ENCODE measurements at regions not wholly inside any gene's neighbourhood (a gene's known extent, or its start where the extent isn't known, plus 50 kb on each side); places are given as distances from the start of the nearest gene placed in this dataset.
"Not testable (repeated sequence)": the region's sequence is repeated elsewhere in the genome, so short reads cannot be mapped to it uniquely, and the experiment has no call there.

- Histone ChIP-seq H3K27me3 (ENCODE audit: insufficient read depth, low read length) (no peaks in the 10 kb centered on the region), H4K20me1 (ENCODE audit: insufficient read depth, low read length) (no peaks in the 10 kb centered on the region), H3K79me2 (ENCODE audit: insufficient read depth, low read length) (no peaks in the 10 kb centered on the region), H2AFZ (ENCODE audit: low read length) (no peak overlapping the region), H3K27ac (ENCODE audit: low read depth, low read length) (no peak overlapping the region), H3K9me3 (ENCODE audit: low read depth, low read length) (no peaks in the 10 kb centered on the region), H3K36me3 (ENCODE audit: insufficient read depth, low read length) (no peaks in the 10 kb centered on the region), H3K4me1 (ENCODE audit: insufficient read depth, low read length) (no peaks in the 10 kb centered on the region), H3K4me3 (ENCODE audit: insufficient read depth, low read length) (no peak overlapping the region), H3K4me2 (ENCODE audit: insufficient read depth, low read length) (no peak overlapping the region)
- TF ChIP-seq, protein P1, sequence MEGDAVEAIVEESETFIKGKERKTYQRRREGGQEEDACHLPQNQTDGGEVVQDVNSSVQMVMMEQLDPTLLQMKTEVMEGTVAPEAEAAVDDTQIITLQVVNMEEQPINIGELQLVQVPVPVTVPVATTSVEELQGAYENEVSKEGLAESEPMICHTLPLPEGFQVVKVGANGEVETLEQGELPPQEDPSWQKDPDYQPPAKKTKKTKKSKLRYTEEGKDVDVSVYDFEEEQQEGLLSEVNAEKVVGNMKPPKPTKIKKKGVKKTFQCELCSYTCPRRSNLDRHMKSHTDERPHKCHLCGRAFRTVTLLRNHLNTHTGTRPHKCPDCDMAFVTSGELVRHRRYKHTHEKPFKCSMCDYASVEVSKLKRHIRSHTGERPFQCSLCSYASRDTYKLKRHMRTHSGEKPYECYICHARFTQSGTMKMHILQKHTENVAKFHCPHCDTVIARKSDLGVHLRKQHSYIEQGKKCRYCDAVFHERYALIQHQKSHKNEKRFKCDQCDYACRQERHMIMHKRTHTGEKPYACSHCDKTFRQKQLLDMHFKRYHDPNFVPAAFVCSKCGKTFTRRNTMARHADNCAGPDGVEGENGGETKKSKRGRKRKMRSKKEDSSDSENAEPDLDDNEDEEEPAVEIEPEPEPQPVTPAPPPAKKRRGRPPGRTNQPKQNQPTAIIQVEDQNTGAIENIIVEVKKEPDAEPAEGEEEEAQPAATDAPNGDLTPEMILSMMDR (IDR thresholded peaks at IDR 0.05; ENCODE audit: extremely low read depth, low read depth, low read length), result no peak
- no peak for DNase-seq (ENCODE audit: insufficient read length, low spot score, missing footprints)
These were observed 250.4 kb upstream of the CHD1 start for GRCh38 chr5:99179206-99179605.

- TF ChIP-seq, protein P1 (IDR thresholded peaks at IDR 0.05; ENCODE audit: extremely low read depth, low read depth, low read length), result no peak
- no peaks in the 10 kb centered on the region for H3K79me2 ChIP-seq (ENCODE audit: insufficient read depth, low read length)
- H3K4me2 ChIP-seq (ENCODE audit: insufficient read depth, low read length), result no peak overlapping the region
- H3K4me3 ChIP-seq (ENCODE audit: insufficient read depth, low read length), result no peak overlapping the region
- no peak for DNase-seq (ENCODE audit: insufficient read length, low spot score, missing footprints)
- H3K27me3 ChIP-seq (ENCODE audit: insufficient read depth, low read length), result no peaks in the 10 kb centered on the region
- H3K9me3 ChIP-seq (ENCODE audit: low read depth, low read length), result no peaks in the 10 kb centered on the region
- H3K36me3 ChIP-seq (ENCODE audit: insufficient read depth, low read length), result no peaks in the 10 kb centered on the region
- no peak overlapping the region for H3K27ac ChIP-seq (ENCODE audit: low read depth, low read length)
- no peaks in the 10 kb centered on the region for H3K4me1 ChIP-seq (ENCODE audit: insufficient read depth, low read length)
- H4K20me1 ChIP-seq (ENCODE audit: insufficient read depth, low read length), result no peaks in the 10 kb centered on the region
- no peak overlapping the region for H2AFZ ChIP-seq (ENCODE audit: low read length)
These were observed 249.0 kb upstream of the CHD1 start for GRCh38 chr5:99177796-99178195.

- no peak for DNase-seq (ENCODE audit: insufficient read length, low spot score, missing footprints)
- Histone ChIP-seq H3K4me1 (ENCODE audit: insufficient read depth, low read length) (no peaks in the 10 kb centered on the region), H3K4me3 (ENCODE audit: insufficient read depth, low read length) (no peak overlapping the region), H3K9me3 (ENCODE audit: low read depth, low read length) (no peaks in the 10 kb centered on the region), H3K36me3 (ENCODE audit: insufficient read depth, low read length) (no peaks in the 10 kb centered on the region), H4K20me1 (ENCODE audit: insufficient read depth, low read length) (no peaks in the 10 kb centered on the region), H3K79me2 (ENCODE audit: insufficient read depth, low read length) (no peaks in the 10 kb centered on the region), H3K4me2 (ENCODE audit: insufficient read depth, low read length) (no peak overlapping the region), H3K27me3 (ENCODE audit: insufficient read depth, low read length) (no peaks in the 10 kb centered on the region), H3K27ac (ENCODE audit: low read depth, low read length) (no peak overlapping the region), H2AFZ (ENCODE audit: low read length) (no peak overlapping the region)
- TF ChIP-seq, protein P1 (IDR thresholded peaks at IDR 0.05; ENCODE audit: extremely low read depth, low read depth, low read length), result no peak
These were observed 247.4 kb upstream of the CHD1 start for GRCh38 chr5:99176186-99176585.

DNA sequence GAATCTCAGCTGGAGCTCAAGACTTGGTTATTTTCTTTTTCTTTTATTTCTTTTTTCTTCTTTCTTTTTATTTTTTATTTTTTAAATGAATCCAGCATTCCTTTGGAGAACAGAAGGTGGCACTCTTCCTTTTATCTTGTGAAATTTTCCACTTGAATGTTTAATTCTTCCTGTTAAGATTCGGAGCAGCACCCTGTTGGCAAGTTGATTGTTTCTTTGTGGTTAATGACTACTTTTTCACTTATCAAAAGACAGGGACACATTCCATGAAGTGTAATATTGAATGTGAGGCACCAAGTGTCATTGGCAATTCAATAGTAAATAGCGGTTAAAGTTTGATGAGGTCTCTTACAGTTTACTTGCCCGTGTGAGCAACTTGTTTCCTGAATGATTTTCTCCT lies 240.5 kb upstream of the CHD1 start:
- no peaks in the 10 kb centered on the region for H3K79me2 ChIP-seq (ENCODE audit: insufficient read depth, low read length)
- no peak overlapping the region for H3K27ac ChIP-seq (ENCODE audit: low read depth, low read length)
- no peaks in the 10 kb centered on the region for H3K27me3 ChIP-seq (ENCODE audit: insufficient read depth, low read length)
- no peaks in the 10 kb centered on the region for H3K9me3 ChIP-seq (ENCODE audit: low read depth, low read length)
- H3K36me3 ChIP-seq (ENCODE audit: insufficient read depth, low read length), result no peaks in the 10 kb centered on the region
- H3K4me1 ChIP-seq (ENCODE audit: insufficient read depth, low read length), result no peaks in the 10 kb centered on the region
- H2AFZ ChIP-seq (ENCODE audit: low read length), result no peak overlapping the region
- no peak for DNase-seq (ENCODE audit: insufficient read length, low spot score, missing footprints)
- no peak overlapping the region for H3K4me2 ChIP-seq (ENCODE audit: insufficient read depth, low read length)
- H3K4me3 ChIP-seq (ENCODE audit: insufficient read depth, low read length), result no peak overlapping the region
- TF ChIP-seq, protein P1 (IDR thresholded peaks at IDR 0.05; ENCODE audit: extremely low read depth, low read depth, low read length), result peak; percentile 41
- no peaks in the 10 kb centered on the region for H4K20me1 ChIP-seq (ENCODE audit: insufficient read depth, low read length)

GRCh38 chr5:99161538-99161937 lies 232.7 kb upstream of the CHD1 start:
- not testable (repeated sequence) for H3K27me3 ChIP-seq (ENCODE audit: insufficient read depth, low read length); H4K20me1 ChIP-seq (ENCODE audit: insufficient read depth, low read length); H2AFZ ChIP-seq (ENCODE audit: low read length); H3K9me3 ChIP-seq (ENCODE audit: low read depth, low read length); H3K4me1 ChIP-seq (ENCODE audit: insufficient read depth, low read length); H3K4me2 ChIP-seq (ENCODE audit: insufficient read depth, low read length); H3K27ac ChIP-seq (ENCODE audit: low read depth, low read length); H3K79me2 ChIP-seq (ENCODE audit: insufficient read depth, low read length); H3K4me3 ChIP-seq (ENCODE audit: insufficient read depth, low read length); DNase-seq (ENCODE audit: insufficient read length, low spot score, missing footprints); H3K36me3 ChIP-seq (ENCODE audit: insufficient read depth, low read length)
